Heart left ventricle (tissue), 13 donors: ENCODE measurements at regions not wholly inside any gene's neighbourhood (a gene's known extent, or its start where the extent isn't known, plus 50 kb on each side); places are given as distances from the start of the nearest gene placed in this dataset.

Experiments used
- POLR2A ChIP-seq, 2 donors: fragments of 450-650 bp; IDR thresholded peaks; one replicate each; pipeline ENCODE4 v1.6.1; 2017; ENCODE audit warnings: antibody characterized with exemption in 2 of 2, mild to moderate bottlenecking in 2 of 2, moderate library complexity in 2 of 2
- TF ChIP-seq, protein P1 (sequence below), 12 donors: fragments of 200-600 bp; sonication (generic) in 4 of 12; IDR thresholded peaks; one replicate each; pipeline versions ENCODE4 v1.5.0 to v1.8.0; 2018 to 2022; ENCODE audit warnings: antibody characterized with exemption in 12 of 12, mild to moderate bottlenecking in 5 of 12
- donor health status: ischemic (EF 13 %, LVEDD 7.1; RV severe dilation, severe dysfunction).
- donor health status: DM: no; HTN: yes; CAD: no.
- donor health status: DM: no; HTN: no; CAD: no.
- donor health status: ischemic (EF 25% LVEDD 6.9; RV normal size, moderate dysfunction).
- donor health status: ischemic (EF 25% LVEDD 5.7; RV mildly dilated, moderate dysfunction).
- donor health status: ischemic (EF 35%, LVEDD 5.7; RV mildly dilated, moderate dysfunction).
- donor health status: nonischemic (EF 11% LVEDD 7.7; RV severe dilation, severe dysfunction).
- donor health status: DM: yes; HTN: yes; CAD: no.
- donor health status: PGD.
- donor health status: ischemic (EF 29% LVEDD 5.4; RV normal size, mild dysfunction).
- donor health status: nonischemic (EF 23%, LVEDD 6.1; RV moderate dilation, normal function).

DNA sequence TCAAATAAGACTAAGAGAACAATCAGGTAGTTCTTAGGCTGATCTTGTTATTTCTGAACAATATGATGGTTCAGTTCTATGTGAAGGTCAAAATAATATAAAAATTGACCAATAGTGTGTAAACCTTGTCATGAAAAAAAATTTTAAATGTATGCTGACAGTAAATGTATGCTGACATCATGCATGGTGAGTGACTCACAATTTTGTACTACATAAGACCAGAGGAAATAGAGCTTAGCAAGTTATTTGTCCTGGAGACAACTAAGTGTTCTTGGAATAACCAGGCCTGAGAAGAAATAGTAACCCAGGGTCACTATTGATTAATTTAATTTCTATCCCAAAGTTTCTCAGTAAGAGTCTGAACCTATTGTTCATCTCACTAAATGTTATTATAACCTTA, 182.2 kb upstream of the PCDH15 start:
- TF ChIP-seq, protein P1, sequence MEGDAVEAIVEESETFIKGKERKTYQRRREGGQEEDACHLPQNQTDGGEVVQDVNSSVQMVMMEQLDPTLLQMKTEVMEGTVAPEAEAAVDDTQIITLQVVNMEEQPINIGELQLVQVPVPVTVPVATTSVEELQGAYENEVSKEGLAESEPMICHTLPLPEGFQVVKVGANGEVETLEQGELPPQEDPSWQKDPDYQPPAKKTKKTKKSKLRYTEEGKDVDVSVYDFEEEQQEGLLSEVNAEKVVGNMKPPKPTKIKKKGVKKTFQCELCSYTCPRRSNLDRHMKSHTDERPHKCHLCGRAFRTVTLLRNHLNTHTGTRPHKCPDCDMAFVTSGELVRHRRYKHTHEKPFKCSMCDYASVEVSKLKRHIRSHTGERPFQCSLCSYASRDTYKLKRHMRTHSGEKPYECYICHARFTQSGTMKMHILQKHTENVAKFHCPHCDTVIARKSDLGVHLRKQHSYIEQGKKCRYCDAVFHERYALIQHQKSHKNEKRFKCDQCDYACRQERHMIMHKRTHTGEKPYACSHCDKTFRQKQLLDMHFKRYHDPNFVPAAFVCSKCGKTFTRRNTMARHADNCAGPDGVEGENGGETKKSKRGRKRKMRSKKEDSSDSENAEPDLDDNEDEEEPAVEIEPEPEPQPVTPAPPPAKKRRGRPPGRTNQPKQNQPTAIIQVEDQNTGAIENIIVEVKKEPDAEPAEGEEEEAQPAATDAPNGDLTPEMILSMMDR (IDR thresholded peaks at IDR 0.05): no peak
- TF ChIP-seq POLR2A (IDR thresholded peaks at IDR 0.05): no peak
